GM19397 (cell line): ENCODE measurements at regions not wholly inside any gene's neighbourhood (a gene's known extent, or its start where the extent isn't known, plus 50 kb on each side); places are given as distances from the start of the nearest gene placed in this dataset.

ENCODE experiments used
- ATAC-seq: cut with Tn5 transposase; IDR thresholded peaks from one replicate; pipeline ENCODE4 v1.9.1; 2021; ENCODE audit warnings: mild to moderate bottlenecking, moderate library complexity; ENCODE audit not compliant: unreplicated experiment

GRCh38 chr15:97425596-97425995 lies 534.9 kb upstream of the ARRDC4 start:
- no peak for ATAC-seq

DNA sequence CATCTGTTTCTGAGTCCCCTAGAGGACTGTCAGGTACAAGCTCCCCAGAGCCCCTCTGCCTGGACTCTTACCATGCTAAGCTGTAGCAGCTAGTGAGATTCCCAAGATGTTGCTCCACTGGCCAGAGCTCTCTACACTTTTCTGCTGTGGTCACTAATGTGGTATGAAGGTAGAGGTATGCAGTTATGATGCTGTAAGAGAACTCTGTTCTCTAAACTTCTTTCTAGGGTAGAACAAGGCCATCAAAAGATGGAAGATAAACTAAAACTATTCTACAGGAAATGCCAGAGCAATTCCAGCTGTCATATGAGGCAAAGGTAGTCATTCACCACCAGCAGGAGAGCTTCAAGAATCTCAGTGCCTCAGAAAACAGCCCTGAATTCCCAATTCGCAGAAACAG lies 517.4 kb upstream of the ARRDC4 start:
- no peak for ATAC-seq

GRCh38 chr15:97446138-97446537 lies 514.4 kb upstream of the ARRDC4 start:
- ATAC-seq: no peak

DNA sequence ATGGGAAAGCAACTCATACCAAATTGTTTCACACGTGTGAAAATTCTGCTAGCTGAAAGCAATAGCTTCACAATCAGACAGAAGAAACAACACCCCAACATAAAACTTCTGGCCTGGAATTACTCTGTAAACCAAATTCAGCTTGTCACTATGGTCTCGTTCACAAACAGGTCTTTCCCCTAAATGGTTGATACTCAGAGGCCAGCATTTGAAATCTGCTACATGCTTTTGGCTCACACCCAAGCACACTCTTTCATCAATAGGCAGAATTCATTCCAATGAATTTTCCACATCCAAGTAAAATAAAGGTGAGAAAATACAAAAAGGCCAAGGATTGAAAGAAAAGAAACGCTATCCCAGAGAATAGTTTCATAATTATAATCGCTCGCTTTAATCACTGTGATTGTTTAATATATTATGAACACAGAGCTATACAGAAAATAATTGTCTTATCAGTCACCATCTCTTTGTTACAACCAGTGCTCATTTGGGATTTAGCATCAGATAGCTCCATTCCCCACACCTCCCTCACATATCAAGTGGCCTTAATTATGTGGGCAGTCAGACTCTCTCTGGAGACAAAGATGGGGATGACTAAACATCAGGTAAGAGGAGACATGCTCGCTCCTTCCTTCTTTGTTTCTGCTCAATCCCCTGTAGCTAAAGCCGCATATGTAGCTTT lies 503.8 kb upstream of the ARRDC4 start:
- ATAC-seq: no peak

- ATAC-seq: no peak
Measured at GRCh38 chr15:97457203-97457847, 503.2 kb upstream of the ARRDC4 start.

GRCh38 chr15:97459771-97460170 lies 500.7 kb upstream of the ARRDC4 start:
- no peak for ATAC-seq

DNA sequence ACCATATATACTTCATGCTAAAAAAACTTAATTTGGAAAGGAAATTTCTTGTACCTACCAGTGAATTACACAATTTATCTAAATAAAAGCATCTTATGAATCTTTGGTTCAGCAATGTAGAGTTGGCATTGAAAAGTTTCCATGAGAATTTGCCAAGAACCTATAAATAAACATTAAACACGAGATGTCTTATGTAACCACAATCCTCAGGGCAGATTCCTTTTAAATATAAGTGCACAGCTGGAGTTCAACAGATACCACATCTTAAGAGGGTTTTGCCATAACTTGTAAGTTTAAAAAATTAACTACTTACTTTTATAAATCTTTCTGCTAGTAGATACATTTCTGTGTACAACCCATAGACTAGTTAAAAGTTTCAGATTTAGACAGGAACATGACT lies 499.3 kb upstream of the ARRDC4 start:
- no peak for ATAC-seq

- no peak for ATAC-seq
Measured at GRCh38 chr15:97463696-97464095, 496.8 kb upstream of the ARRDC4 start.

DNA sequence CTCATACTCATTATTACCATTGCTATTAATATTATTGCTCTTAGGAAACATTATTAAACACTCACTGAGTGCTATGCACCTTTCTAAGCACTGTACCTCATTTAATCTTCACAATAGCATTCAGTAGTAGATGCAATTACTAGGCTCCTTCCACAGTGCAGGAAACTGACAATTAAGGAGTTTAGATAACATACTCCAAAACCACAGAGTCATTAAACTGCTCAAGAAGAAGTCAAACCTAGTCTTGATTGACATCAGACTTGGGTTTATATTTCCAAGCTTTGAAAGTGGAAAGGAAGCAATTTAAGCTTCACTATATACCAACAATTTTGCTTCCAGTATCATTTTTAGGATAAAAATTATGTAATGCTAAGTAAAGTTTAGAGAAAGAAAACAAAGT lies 490.1 kb upstream of the ARRDC4 start:
- ATAC-seq: no peak

GRCh38 chr15:97473627-97474026 lies 486.9 kb upstream of the ARRDC4 start:
- ATAC-seq: no peak

- no peak for ATAC-seq
Measured at GRCh38 chr15:97479957-97480356, 480.5 kb upstream of the ARRDC4 start.

GRCh38 chr15:97482521-97482920 lies 478.0 kb upstream of the ARRDC4 start:
- no peak for ATAC-seq

- no peak for ATAC-seq
Measured at GRCh38 chr15:97483232-97483631, 477.3 kb upstream of the ARRDC4 start.

DNA sequence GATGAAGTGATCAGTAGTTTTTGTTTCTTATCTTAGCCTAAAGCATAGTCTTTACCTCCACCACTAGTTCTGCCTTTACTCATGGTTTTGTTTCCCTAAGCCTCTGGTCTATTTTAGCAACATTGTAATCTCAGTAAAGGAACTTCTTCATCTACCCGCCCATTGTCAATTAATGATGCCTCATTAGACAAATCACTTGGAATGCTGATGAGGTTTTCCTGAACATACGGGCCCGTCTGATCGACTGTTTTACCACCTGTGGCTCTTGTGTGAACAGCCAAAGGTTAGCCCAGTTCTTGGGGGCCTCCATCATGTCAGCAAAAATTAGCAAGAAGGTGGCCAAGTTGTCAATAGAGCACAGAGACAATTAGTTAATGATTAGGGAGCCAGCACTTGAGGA lies 470.1 kb upstream of the ARRDC4 start:
- ATAC-seq: no peak

DNA sequence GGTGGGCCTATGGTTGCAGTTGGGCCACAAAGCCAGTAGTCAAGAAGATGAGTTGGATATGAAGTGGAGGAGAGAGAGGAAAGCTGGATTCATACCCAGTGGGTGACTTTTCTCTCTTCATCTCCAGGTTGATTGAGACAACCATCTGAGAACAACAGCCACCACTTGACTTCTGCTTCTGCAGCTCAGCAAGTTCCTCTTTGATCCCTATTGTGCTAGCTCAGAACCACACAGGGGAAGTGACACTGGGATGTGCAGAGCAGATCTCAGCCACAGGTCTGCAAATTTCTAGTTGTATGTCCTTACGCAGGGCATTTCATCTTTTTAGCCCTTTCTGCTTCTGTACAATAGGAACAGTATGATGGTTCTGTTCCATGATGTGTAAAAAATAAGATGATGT lies 459.2 kb upstream of the ARRDC4 start:
- ATAC-seq: no peak

DNA sequence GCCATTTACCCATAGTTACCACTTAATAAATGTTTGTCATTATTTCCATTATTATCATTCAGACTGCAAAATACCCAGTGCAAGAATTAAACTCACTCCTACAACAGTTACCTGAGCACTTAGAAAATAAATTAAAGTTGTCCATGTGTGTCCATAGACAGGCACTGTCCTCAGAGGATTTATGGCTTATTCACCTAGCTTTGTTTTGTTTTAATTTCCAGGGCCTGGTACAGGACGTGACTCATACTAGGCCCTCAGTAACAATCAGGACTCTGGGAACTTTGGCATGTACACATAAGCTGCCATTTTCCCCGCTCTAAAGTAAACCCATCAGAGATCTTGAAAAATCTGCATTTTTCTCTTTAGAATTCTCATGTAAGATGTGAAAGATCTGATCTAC lies 458.5 kb upstream of the ARRDC4 start:
- ATAC-seq: no peak

DNA sequence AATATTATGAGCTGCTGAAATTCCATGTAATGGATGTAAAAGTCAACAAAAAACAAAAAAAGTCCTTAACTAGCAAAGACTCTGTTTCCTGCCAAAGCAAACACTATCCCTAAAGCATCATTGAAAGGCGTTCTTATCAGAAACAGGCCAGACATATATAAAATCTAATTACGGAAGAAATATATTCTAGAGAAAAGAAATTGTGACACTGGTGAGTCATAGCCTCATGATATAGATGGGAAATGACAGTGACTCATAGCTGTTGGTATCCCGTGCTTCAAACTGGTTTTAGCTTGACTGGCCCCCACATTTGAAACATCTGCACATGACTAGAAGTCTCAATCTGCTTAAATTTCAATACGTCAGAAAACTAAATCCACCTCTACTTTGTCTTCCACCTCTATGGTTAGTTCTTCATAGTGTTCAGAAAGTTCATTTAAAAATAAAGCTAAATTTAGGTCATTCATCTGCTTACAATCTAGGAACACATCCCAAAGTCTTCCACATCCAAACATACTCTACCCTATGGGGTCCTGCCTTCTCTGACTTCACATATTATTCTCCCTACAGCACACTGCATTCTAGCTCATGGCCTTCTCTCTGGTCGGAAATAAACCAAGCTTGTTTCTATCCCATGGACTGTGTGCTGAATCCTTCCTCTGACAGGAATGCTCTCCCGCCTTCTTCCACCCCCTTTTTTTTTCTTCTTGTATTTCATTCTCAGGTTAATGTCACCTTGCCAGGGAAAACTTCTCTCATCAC lies 456.3 kb upstream of the ARRDC4 start:
- ATAC-seq: no peak

GRCh38 chr15:97517737-97518136 lies 442.8 kb upstream of the ARRDC4 start:
- ATAC-seq: no peak

DNA sequence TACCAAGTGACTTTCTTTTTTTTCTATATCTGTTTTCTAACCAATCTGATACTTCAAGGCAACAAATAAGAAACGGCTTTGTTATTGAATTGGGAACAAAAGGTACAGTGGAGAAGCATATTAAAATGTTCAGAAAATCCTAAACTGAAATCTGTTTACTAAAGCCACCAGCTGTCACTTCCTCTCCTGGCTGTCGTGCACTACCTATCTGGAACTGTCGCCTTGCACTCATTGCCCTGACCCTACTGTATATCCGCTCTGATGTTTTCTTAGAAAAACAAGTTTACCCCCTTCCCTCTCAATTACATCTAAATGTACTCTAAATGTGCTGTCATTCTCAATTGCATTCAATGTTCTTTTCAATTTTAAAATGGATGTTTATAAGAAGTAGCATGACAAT lies 439.8 kb upstream of the ARRDC4 start:
- no peak for ATAC-seq

- ATAC-seq: no peak
Measured at GRCh38 chr15:97521381-97522285, 438.9 kb upstream of the ARRDC4 start.

DNA sequence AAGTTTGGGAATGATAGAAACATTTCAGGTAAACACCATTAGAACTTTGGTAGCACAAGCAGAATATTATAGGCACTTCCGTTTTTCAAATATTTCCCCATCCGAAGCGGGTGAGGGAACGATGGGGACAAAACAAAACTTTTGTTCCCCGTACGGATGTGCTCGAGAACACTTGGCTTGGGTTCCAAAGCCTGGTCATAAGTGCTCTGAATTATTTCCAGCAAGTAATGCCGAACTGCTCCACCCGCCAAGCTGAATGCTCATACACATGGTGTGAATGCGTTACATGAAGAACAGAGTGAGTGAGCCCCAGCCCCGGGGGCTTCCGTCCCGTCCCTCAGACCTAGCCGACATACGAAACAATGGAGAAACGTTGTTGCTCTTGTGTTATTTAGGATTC lies 438.2 kb upstream of the ARRDC4 start:
- no peak for ATAC-seq
